HG03064 (cell line): ENCODE measurements at regions not wholly inside any gene's neighbourhood (a gene's known extent, or its start where the extent isn't known, plus 50 kb on each side); places are given as distances from the start of the nearest gene placed in this dataset.
"Not testable (repeated sequence)": the region's sequence is repeated elsewhere in the genome, so short reads cannot be mapped to it uniquely, and the experiment has no call there.

Experiments
- ATAC-seq: cut with Tn5 transposase; IDR thresholded peaks from one replicate; pipeline ENCODE4 v1.9.1; 2021; ENCODE audit warnings: low read depth; ENCODE audit not compliant: unreplicated experiment

GRCh38 chr11:134720691-134721070, 308.6 kb upstream of the B3GAT1 start:
- not testable (repeated sequence) for ATAC-seq

GRCh38 chr11:134719940-134720690, 308.1 kb upstream of the B3GAT1 start:
- not testable (repeated sequence) for ATAC-seq

- no peak for ATAC-seq
Measured at GRCh38 chr11:134719397-134719796, 307.4 kb upstream of the B3GAT1 start.

DNA sequence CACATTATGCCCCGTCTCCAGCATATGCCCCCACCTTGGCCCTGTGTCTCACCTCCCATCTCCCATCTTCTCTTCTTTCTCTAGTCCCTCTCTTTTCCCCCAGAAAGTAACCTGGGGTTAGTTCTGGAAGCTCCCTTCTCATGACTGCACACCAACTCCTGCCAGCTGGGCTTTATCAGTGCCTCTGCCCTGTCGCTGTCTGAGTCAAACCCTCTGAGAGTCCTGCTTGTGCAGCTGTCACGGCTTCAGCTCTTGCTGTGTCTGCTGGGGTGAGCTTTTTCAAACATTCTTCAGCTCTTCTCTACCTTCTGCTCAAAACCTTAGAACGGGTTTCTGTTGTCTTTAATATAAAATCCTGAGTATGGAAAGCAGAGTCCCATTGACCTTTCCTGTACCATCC, 304.5 kb upstream of the B3GAT1 start:
- ATAC-seq, result no peak

GRCh38 chr11:134714021-134714656, 302.1 kb upstream of the B3GAT1 start:
- no peak for ATAC-seq

DNA sequence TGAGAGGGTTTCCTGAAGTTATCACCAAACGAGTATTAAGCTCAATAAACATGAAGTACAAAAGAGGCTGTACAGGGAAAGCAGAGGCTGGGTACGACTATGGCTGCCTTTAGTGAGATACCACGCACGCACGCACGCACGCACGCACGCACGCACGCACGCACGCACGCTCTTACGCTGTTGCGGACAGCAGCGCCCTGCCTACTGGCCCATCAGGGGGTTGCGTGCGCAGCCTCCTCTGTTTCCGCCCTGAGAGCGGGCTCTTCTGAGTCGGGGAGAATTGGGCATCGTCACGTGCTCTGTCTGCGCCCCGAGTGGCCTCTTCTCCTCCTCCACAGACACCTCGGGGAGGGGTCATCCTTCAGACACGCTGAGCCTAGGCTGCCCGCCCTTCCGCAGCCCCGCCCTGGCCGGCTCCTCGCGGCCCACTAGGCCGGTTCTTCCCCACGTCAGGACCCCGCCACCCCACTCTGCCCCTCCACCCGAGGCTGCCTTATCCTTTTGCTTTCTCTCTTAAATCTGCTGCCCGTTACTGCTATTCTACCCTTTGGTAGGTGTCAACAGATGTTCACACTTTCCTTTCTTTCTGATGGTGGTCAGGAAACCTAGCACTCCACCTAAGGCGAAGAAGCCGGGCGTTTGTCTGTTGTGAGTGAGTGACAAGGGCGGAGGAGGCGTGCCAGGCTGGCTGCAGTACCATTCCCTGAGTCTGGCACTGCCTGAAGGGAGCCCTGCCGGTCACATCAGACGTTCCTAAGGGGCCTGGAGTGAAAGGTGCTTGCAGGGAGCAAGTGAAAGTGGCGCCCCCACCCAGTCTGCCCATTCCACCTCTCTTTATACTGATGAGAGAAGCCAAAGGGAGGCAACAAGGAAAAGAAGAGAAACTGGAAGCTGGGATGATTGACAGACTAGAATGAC, 300.4 kb upstream of the B3GAT1 start:
- no peak for ATAC-seq

DNA sequence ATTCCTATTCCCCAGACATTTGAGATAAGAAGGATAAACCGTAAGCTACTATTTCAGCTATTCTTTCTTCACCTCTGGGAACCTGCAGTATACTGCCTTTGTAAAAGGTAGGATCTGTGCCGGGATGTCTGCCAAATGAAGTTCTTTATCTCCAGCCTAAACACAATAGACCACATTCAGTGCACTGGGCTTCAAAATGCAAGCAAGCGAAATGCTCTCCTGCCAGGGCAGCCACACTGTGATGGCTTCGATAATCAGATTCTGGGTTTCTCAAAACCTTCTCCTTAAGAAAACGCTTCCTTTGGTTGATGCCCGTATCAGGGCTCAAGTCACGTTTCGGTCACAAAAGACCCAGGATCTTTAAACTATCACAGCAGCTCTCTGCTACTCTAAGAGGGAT, 299.5 kb upstream of the B3GAT1 start:
- no peak for ATAC-seq

DNA sequence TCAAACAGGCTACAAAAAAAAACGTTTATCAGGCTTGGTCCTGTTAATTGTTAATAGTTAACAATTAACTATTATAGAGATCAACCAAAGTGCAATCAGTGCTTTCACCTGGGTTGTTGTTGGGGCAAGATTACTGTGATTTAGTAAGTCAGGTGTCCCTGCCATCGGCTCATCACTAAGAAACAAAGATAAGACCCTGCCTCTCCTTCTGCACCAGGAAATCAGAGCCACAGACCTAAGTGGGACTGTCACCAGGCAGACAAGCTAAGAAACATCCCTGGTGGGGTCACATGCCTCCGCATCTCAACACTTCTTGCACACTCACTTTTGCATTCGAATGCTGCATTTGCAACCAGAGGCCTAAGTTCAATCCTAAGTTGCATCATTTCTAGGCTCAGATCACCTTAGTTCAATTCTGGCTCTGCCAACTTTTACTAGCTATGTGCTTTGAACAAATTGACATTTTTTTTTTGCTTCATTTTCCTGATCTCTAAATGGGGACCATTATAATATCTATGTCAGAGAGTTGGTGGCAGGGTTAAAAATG, 298.9 kb upstream of the B3GAT1 start:
- no peak for ATAC-seq

GRCh38 chr11:134705858-134706257, 293.8 kb upstream of the B3GAT1 start:
- no peak for ATAC-seq

GRCh38 chr11:134702827-134703226, 290.8 kb upstream of the B3GAT1 start:
- ATAC-seq, result no peak

GRCh38 chr11:134701564-134702165, 289.6 kb upstream of the B3GAT1 start:
- no peak for ATAC-seq

DNA sequence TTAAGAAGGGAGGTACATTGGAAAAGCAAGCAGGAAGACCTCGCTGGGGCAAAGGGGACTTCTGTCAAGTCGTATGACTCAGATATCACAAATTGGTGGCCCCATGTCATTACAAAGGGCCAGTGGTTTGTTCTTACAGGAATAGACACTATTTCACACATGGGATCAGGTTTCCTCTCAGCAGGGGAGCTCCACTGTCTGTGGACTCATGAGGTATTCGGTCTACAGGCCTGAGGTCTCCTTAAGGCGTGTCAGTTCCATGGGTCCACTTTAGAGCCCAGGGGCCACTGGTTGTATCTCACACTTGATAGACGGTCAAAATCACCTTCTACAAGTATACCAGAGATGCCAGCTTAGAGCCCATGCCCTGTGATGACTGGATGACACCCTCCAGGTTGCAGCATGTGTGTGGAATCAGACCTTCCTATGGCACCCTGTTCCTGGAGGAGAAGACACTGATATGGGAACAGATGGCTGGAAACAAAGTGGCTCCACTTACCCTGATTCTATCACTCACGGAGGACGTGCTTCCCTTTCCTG, 288.1 kb upstream of the B3GAT1 start:
- no peak for ATAC-seq

GRCh38 chr11:134696455-134696854, 284.4 kb upstream of the B3GAT1 start:
- ATAC-seq, result no peak

GRCh38 chr11:134691985-134692384, 279.9 kb upstream of the B3GAT1 start:
- ATAC-seq, result no peak

DNA sequence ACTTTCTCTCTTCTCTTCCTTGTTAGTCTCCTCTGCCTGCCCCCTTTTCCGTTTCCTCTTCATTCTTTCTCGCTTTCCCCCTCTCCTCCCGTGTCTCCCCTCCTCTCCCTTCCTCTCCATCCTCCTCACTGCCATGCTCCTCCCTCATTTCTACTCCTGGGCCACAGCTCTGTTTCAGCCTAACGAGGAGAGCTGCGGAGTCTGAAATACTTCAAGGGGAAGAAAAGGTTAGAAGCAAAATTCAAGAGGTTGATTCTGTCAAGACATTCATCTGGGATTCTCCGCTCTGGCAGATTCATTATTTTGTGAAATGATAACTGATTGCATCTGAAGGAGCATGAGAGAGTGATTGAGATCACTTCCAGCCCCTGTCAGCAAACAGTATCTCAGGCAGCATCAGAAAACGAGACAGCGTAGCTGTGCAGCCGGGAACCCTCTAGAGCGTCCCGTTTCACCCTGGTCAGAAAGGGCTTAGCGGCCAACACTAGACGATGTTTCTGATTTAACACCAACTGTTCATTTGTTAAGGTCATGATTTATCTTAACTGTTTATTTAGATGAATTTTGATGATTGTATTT, 279.3 kb upstream of the B3GAT1 start:
- ATAC-seq, result no peak

GRCh38 chr11:134689886-134690285, 277.8 kb upstream of the B3GAT1 start:
- ATAC-seq, result no peak

GRCh38 chr11:134687548-134687947, 275.5 kb upstream of the B3GAT1 start:
- ATAC-seq, result no peak

- ATAC-seq, result no peak
Measured at GRCh38 chr11:134686460-134687061, 274.5 kb upstream of the B3GAT1 start.

DNA sequence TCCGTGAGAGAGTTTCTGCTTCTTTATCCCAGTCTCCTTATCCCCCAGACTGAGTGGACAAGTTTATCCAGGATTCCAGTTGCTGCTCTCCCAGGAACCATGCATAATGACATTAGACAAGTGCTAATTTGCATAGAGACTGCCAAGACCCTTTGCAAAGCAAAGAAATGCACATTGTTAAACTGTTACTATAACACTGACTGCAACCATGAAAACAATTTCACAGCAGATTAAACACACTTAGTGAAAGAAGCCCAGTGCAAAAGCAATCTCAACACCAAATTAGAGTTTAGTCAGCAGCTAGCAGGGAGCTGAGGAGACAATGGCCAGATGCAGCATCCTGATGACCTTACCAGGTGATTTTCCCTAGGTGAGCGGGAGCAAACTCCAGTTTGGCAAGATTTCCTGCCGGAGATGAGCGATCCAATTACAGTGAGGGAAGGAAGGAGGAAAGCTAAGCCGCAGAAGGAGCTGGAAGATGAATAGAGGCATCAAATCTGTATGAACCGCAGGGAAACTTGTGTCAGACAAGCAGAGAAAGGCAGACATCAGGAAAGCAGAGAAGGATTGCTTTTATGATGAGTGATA, 273.8 kb upstream of the B3GAT1 start:
- no peak for ATAC-seq
